EL (cell line): ENCODE measurements at regions not wholly inside any gene's neighbourhood (a gene's known extent, or its start where the extent isn't known, plus 50 kb on each side); places are given as distances from the start of the nearest gene placed in this dataset.

Experiments used
- DNase-seq: peaks from one replicate; pipeline ENCODE4 v3.0.0-alpha.2; 2016

GRCh38 chr9:106575823-106576222 is 287.1 kb upstream of the ZNF462 start:
- DNase-seq, result no peak

- no peak for DNase-seq
Observed at GRCh38 chr9:106576232-106576760, 286.7 kb upstream of the ZNF462 start.

GRCh38 chr9:106577121-106577520 is 285.8 kb upstream of the ZNF462 start:
- no peak for DNase-seq

- no peak for DNase-seq
Observed at GRCh38 chr9:106580546-106580945, 282.4 kb upstream of the ZNF462 start.

- no peak for DNase-seq
Observed at GRCh38 chr9:106581973-106582372, 281.0 kb upstream of the ZNF462 start.

GRCh38 chr9:106583751-106584150 is 279.2 kb upstream of the ZNF462 start:
- DNase-seq, result no peak

- DNase-seq, result peak; percentile 67
Observed at GRCh38 chr9:106587042-106587441, 275.9 kb upstream of the ZNF462 start.

GRCh38 chr9:106588626-106589025 is 274.3 kb upstream of the ZNF462 start:
- DNase-seq, result peak; percentile 84

GRCh38 chr9:106590759-106591505 is 272.0 kb upstream of the ZNF462 start:
- DNase-seq, result peak; percentile 37

GRCh38 chr9:106593201-106593600 is 269.8 kb upstream of the ZNF462 start:
- peak; percentile 14 for DNase-seq

- no peak for DNase-seq
Observed at GRCh38 chr9:106596984-106597383, 266.0 kb upstream of the ZNF462 start.

GRCh38 chr9:106600955-106601560 is 261.9 kb upstream of the ZNF462 start:
- no peak for DNase-seq

- no peak for DNase-seq
Observed at GRCh38 chr9:106602344-106602743, 260.6 kb upstream of the ZNF462 start.

- no peak for DNase-seq
Observed at GRCh38 chr9:106613250-106613737, 249.7 kb upstream of the ZNF462 start.

GRCh38 chr9:106615118-106615889 is 247.7 kb upstream of the ZNF462 start:
- no peak for DNase-seq

- no peak for DNase-seq
Observed at GRCh38 chr9:106616026-106616425, 246.9 kb upstream of the ZNF462 start.

- DNase-seq, result no peak
Observed at GRCh38 chr9:106616851-106617345, 246.1 kb upstream of the ZNF462 start.

GRCh38 chr9:106619211-106619610 is 243.8 kb upstream of the ZNF462 start:
- peak; percentile 89 for DNase-seq

GRCh38 chr9:106620081-106620480 is 242.9 kb upstream of the ZNF462 start:
- DNase-seq, result no peak

GRCh38 chr9:106620866-106621265 is 242.1 kb upstream of the ZNF462 start:
- DNase-seq, result no peak

GRCh38 chr9:106621313-106622163 is 241.4 kb upstream of the ZNF462 start:
- no peak for DNase-seq

- no peak for DNase-seq
Observed at GRCh38 chr9:106622164-106622487, 240.8 kb upstream of the ZNF462 start.
